Vagina (tissue), 2 donors: ENCODE measurements at regions not wholly inside any gene's neighbourhood (a gene's known extent, or its start where the extent isn't known, plus 50 kb on each side); places are given as distances from the start of the nearest gene placed in this dataset.
A peak's percentile ranks its signal among the peaks of the same experiment; 100 is the strongest.

Source experiments
- DNase-seq, 2 donors: peaks; one replicate each; pipeline ENCODE4 v3.0.0-alpha.2; 2017; ENCODE audit errors: extremely low spot score in 2 of 2
- H3K27ac ChIP-seq: fragments of 200-600 bp; sonication (generic); one replicate; pipeline ENCODE4 v1.5.1; 2019
- H3K27me3 ChIP-seq: fragments of 200-600 bp; sonication (generic); one replicate; pipeline ENCODE4 v1.5.1; 2019
- H3K36me3 ChIP-seq, 2 donors: fragments of 200-600 bp; sonication (generic); one replicate each; pipeline ENCODE4 v1.5.1; 2017 to 2019
- H3K4me1 ChIP-seq: fragments of 200-600 bp; sonication (generic); one replicate; pipeline ENCODE4 v1.5.1; 2019
- H3K4me3 ChIP-seq, 2 donors: fragments of 200-600 bp; sonication (generic); 1 replicate in 1 of 2; 2 replicates in 1 of 2; pipeline ENCODE4 v1.5.1; 2016 to 2019
- H3K9me3 ChIP-seq: fragments of 200-600 bp; sonication (generic); one replicate; pipeline ENCODE4 v1.5.1; 2019
- CTCF ChIP-seq, 3 experiments: fragments of 450-650 bp in 2 of 3; fragments of 200-600 bp in 1 of 3; sonication (generic) in 1 of 3; IDR thresholded peaks; one replicate each; pipeline ENCODE4 v1.5.1; 2017 to 2019; ENCODE audit warnings: antibody characterized with exemption in 3 of 3, mild to moderate bottlenecking in 2 of 3, moderate library complexity in 2 of 3
- POLR2A ChIP-seq, 2 donors: fragments of 450-650 bp; IDR thresholded peaks; one replicate each; pipeline ENCODE4 v1.6.1; 2017; ENCODE audit warnings: antibody characterized with exemption in 2 of 2, mild to moderate bottlenecking in 2 of 2, moderate library complexity in 2 of 2
- POLR2AphosphoS5 ChIP-seq, 2 donors: sonication (generic); formaldehyde crosslinking; IDR thresholded peaks; one replicate each; pipeline ENCODE4 v1.9.0; 2017; ENCODE audit warnings: antibody characterized with exemption in 2 of 2, mild to moderate bottlenecking in 2 of 2, low read depth in 1 of 2; ENCODE audit not compliant: insufficient read depth in 1 of 2
- intact Hi-C: fragments of 100-400 bp; cut with DNase I; formaldehyde crosslinking; loops from one replicate; pipeline ENCODE4 v1.15.1; 2023

DNA sequence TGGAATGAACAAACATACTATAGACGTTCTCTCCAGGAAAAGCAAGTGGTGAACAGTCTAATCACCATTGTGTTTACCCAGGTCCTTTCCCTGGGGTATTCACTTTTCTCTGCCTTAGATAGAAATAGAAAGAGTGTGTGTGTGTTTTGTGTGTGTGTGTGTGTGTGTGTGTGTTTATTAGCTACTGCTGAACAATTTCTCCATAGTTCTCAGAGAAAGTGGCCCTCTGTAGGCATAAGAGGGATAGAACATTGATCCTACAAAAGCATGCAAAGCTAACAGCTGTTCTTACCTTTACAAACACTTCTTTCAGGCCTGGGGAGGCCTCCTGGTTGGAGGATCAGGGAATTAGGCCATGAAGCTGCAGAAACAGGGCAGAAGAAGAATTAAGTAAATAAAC lies 665.7 kb upstream of the TBX3 start:
- intact Hi-C loops = no loop called here
- no peaks in the 10 kb centered on the region for H3K9me3 ChIP-seq
- DNase-seq = no peak
- H3K27me3 ChIP-seq = no peaks in the 10 kb centered on the region
- peaks cover 31% of the 10 kb centered on the region for H3K4me1 ChIP-seq
- H3K4me3 ChIP-seq = no peak overlapping the region
- H3K27ac ChIP-seq = no peak overlapping the region
- TF ChIP-seq POLR2AphosphoS5 (IDR thresholded peaks at IDR 0.05; ENCODE audit: insufficient read depth in 1 of 2, low read depth in 1 of 2) (no peak), POLR2A (IDR thresholded peaks at IDR 0.05) (no peak), CTCF (IDR thresholded peaks at IDR 0.05) (no peak)
- no peaks in the 10 kb centered on the region for H3K36me3 ChIP-seq

- Histone ChIP-seq H3K9me3 (no peaks in the 10 kb centered on the region), H3K27me3 (no peaks in the 10 kb centered on the region), H3K4me3 (no peak overlapping the region), H3K4me1 (peaks cover 21% of the 10 kb centered on the region), H3K27ac (no peak overlapping the region), H3K36me3 (no peaks in the 10 kb centered on the region)
- intact Hi-C loops = no loop called here
- no peak for DNase-seq
- TF ChIP-seq CTCF (IDR thresholded peaks at IDR 0.05) (no peak), POLR2A (IDR thresholded peaks at IDR 0.05) (no peak), POLR2AphosphoS5 (IDR thresholded peaks at IDR 0.05; ENCODE audit: insufficient read depth in 1 of 2, low read depth in 1 of 2) (no peak)
Observed at GRCh38 chr12:115348301-115348700, 664.3 kb upstream of the TBX3 start.

DNA sequence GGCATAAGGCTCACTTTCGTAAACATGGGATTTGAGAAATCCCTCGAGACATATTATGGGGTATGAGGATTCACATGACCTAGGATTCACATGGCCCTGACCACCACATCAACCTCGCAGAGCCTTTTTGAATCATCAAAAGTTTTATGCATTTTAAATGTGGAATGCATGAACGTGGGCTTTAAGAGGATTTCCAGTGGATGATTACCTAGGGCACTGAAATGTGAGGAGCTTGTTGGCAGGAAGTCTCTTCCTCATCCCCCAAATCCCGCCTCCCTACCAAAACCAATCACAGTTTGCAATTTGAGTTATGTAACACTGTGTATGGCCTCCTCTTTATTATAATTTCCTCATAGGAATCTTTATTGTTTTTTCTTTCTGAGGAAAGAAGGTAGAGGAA lies 659.6 kb upstream of the TBX3 start:
- intact Hi-C loops = no loop called here
- no peaks in the 10 kb centered on the region for H3K36me3 ChIP-seq
- H3K27ac ChIP-seq = no peak overlapping the region
- no peak overlapping the region for H3K4me3 ChIP-seq
- H3K4me1 ChIP-seq = peaks cover 19% of the 10 kb centered on the region
- no peaks in the 10 kb centered on the region for H3K9me3 ChIP-seq
- DNase-seq = no peak
- H3K27me3 ChIP-seq = no peaks in the 10 kb centered on the region
- TF ChIP-seq CTCF (IDR thresholded peaks at IDR 0.05) (no peak), POLR2AphosphoS5 (IDR thresholded peaks at IDR 0.05; ENCODE audit: insufficient read depth in 1 of 2, low read depth in 1 of 2) (no peak), POLR2A (IDR thresholded peaks at IDR 0.05) (no peak)

DNA sequence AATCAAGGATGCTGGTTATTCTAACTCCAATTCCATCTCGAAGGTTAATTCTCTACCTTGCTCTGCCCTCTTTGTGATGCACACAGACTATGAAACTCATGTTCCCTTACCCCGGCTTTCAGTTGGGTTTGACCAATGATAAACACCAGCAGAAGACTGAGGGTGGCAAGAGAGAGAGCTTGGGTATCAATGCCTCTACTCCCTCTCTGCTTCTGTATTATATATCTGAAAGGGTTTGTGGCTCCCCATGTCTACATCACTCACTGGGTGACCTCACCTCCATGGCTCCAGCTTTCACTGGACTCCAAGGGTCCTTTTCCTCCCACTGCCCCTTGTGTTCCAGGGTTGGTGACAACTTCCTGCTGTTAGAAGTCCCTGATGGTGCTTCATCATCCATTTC lies 659.0 kb upstream of the TBX3 start:
- peak overlapping the region; percentile 73 for H3K27ac ChIP-seq
- TF ChIP-seq POLR2AphosphoS5 (IDR thresholded peaks at IDR 0.05; ENCODE audit: insufficient read depth in 1 of 2, low read depth in 1 of 2) = no peak
- TF ChIP-seq CTCF (IDR thresholded peaks at IDR 0.05) = no peak
- no peak for TF ChIP-seq POLR2A (IDR thresholded peaks at IDR 0.05)
- peaks cover 25% of the 10 kb centered on the region for H3K4me1 ChIP-seq
- H3K9me3 ChIP-seq = no peaks in the 10 kb centered on the region
- no peak overlapping the region for H3K4me3 ChIP-seq
- H3K36me3 ChIP-seq = no peaks in the 10 kb centered on the region
- intact Hi-C loops = no loop called here
- no peaks in the 10 kb centered on the region for H3K27me3 ChIP-seq
- no peak for DNase-seq

DNA sequence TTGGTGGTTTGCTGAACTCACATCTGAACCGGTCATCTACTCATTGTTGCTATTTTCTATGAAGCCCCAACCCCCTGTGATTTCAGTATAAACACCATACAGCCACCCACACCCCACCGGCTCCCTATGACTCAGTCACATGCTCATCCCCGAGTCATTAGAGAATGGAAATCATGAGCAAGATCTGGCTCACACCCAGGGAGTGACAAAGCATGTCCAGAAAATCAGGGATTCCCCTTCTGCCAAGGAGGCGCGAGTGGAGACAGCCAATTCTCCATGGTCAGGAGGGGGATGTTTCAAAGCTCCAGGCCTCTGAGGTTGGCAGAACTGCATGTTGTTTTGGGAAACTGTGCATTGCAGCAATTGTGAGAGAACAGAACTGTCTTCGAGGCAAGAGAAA lies 657.5 kb upstream of the TBX3 start:
- H3K4me3 ChIP-seq = no peak overlapping the region
- H3K27ac ChIP-seq = peak overlapping the region; percentile 73
- intact Hi-C loops = no loop called here

More for the DNA sequence above, 657.5 kb upstream of the TBX3 start:
- Histone ChIP-seq H3K4me1 (peaks cover 33% of the 10 kb centered on the region), H3K27me3 (no peaks in the 10 kb centered on the region), H3K9me3 (no peaks in the 10 kb centered on the region), H3K36me3 (no peaks in the 10 kb centered on the region)
- TF ChIP-seq POLR2A (IDR thresholded peaks at IDR 0.05) = no peak
- peak; percentile 71 to 91 for TF ChIP-seq POLR2AphosphoS5 (IDR thresholded peaks at IDR 0.05; ENCODE audit: insufficient read depth in 1 of 2, low read depth in 1 of 2)
- DNase-seq = peak in 1 of 2 donors; percentile 97
